HG02798 (cell line): ENCODE measurements at regions not wholly inside any gene's neighbourhood (a gene's known extent, or its start where the extent isn't known, plus 50 kb on each side); places are given as distances from the start of the nearest gene placed in this dataset.

ENCODE experiments used
- ATAC-seq: cut with Tn5 transposase; IDR thresholded peaks from one replicate; pipeline ENCODE4 v1.9.1; 2021; ENCODE audit warnings: mild to moderate bottlenecking; ENCODE audit not compliant: unreplicated experiment, poor library complexity

DNA sequence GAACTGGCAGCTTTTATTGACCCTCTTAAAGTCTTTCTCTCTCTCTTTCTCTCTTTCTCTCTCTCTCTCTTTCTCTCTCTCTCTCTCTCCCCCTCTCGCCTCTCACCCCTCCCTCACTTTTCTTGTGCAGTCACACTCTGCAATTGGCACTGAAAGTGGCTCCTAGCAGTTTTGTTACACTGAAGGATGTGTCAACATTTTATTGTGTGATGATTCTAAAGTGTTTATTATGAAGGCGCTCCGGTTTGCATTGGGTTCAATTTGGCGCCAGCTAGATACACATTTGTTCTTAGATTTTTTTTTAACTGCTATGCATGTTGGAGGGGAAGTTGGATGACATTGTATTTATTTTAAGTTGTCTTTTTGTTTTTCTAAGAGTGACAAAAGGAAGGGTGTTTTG lies 64.0 kb upstream of the CHRM3 start:
- ATAC-seq, result no peak

DNA sequence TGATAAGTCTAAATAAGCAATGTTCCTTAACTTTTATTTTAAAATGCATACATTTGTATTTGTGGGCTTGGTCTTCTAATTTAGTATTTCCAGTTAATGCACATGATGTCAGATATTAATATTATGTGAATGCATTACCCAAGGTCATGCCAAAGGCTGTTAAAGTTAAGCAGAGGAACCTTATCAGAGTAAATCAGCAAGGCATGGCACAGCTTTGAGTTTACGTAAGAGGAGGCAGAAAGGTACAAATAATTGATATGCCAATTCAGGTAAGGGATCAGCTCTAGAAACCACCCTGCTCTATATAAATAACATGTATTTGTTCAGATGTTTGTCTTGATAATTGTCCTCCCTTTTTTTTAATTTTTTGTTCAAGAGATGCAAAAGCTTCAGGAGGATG lies 64.5 kb upstream of the CHRM3 start:
- no peak for ATAC-seq

DNA sequence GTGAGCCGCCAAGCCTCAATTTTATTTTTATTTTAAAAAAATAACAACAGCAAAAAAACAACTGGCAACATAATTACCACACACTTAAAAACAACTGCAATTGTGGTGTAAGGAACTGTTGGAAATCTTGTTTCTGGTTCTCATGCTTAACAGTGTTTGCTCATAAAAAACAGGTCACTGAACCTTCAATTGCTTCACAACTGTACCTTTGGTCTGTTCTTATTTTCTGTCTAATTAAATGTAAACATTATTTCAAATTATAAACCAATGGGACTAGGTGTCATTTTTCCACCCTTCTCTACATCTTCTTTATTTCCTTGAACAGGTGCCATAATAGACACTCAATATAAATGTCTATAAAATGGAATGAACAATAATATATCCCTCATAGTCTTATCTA lies 68.4 kb upstream of the CHRM3 start:
- ATAC-seq, result no peak

GRCh38 chr1:239315631-239316217 lies 70.6 kb upstream of the CHRM3 start:
- no peak for ATAC-seq

DNA sequence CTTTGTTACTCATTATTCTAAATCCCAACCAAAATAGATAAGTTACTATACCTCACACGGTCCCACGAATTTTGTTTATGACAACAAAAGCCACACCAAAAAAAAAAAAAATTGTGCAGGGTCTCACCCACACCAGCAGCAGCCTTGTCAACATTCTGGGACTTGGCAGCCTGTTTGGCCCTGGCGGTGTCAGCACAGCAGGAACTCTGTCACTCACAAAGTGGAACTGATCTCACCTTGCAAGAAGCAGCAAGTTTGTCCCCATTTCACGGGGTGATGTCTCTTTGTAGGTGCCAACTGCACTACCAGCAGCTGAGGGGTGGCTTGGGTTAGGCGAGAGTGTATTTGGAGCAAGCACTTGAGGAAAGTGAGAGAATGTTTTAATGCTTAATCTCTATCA lies 75.0 kb upstream of the CHRM3 start:
- no peak for ATAC-seq

DNA sequence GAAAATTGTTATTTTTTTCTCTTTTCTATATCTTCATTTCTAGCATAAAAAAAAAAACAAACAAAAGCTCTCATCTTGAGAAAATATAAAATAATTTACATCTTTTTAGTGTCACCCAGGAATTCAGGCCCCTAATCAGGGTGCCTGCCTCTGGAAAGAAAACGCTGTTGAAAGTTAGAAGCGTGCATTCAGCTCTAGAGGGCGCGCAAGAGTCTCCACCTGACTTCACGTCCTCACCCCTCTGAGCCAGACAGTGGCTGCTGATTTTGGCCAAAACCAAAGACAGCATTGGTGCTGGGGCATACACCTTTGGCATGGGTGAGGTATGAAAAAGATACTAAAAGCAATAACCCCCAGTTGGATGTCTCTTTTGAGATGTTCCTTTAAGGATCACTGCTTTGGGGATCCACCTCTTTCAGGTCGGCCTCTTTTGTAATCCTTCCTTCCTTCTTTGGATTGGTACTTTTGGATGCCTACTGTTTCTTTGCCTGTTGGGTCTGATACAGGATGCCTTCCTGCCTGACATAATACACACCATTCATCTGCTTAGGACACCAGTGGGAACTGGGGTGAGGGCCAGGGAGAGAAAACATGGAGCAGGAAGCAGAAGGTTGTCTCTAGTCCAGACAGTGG lies 77.6 kb upstream of the CHRM3 start:
- no peak for ATAC-seq

GRCh38 chr1:239307886-239308285 lies 78.5 kb upstream of the CHRM3 start:
- no peak for ATAC-seq

GRCh38 chr1:239306426-239306825 lies 79.9 kb upstream of the CHRM3 start:
- ATAC-seq, result no peak

DNA sequence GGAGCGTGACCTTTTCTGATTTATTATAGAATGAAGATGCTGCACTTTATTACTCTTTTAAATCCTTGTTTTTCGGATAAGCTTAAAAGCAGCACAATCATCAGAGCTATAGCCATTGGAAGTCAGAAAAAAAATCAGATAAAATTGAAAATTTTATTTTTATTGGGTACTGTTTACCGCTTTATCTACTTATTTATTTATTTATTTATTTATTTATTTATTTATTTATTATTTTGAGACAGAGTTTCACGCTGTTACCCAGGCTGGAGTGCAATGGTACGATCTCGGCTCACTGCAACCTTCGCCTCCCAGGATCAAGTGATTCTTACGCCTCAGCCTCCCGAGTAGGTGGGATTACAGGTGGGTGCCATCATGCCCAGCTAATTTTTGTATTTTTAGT lies 83.1 kb upstream of the CHRM3 start:
- ATAC-seq, result no peak

GRCh38 chr1:239302696-239303095 lies 83.7 kb upstream of the CHRM3 start:
- no peak for ATAC-seq

- no peak for ATAC-seq
Observed at GRCh38 chr1:239301251-239301650, 85.1 kb upstream of the CHRM3 start.

- no peak for ATAC-seq
Observed at GRCh38 chr1:239297910-239298309, 88.5 kb upstream of the CHRM3 start.

GRCh38 chr1:239293350-239294110 lies 92.8 kb upstream of the CHRM3 start:
- ATAC-seq, result no peak

DNA sequence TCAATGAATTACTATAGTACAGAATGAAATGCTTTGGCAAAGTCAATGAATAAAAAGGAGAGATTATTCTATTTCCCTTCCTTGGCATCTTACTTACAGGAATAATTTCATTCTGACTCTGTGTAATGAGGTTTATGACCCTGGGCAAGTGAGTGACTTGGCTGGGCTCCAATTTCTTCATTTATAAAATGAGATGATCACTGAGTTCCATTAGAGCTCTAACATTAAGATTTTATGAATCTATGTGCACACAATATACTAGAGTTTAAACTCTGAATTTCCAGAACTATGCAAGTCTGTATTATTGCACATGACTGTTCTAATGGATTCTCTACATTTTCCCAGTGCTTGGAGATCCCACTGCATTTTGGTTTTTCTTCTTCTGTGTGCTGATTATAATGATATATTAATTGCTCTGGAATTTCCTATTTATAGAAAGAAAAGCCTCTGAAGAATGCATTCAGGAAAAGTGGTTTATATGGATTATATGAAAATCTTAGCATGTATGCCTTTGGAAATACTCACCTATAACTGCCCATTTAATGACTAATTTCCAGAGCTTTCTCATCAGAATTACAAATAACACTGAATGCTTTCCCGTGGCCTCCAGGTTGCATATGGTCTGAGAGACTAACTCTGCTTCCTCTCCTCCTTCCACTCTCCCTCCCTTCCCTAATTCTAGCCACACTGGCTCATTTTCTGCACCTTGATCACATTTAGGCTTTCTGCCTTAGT lies 97.4 kb upstream of the CHRM3 start:
- no peak for ATAC-seq

DNA sequence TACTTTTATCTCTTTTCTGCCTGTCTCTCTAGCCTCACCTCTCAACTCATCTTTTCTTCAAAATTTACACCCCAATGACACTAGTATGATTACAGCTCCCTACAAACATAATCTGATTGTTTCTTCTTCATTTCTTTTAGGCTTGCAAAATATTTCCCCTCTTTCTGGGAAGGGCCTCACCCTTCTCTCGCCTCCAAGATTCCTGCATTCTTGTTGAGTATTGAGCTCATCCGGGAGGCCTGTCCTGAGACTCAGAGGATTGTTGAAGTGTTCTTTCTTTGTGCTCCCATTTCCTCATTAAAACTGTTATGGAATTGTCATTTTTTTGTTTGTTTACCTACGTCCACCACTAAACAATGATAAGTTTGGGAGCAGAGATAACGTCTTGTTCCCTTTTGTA lies 99.1 kb upstream of the CHRM3 start:
- ATAC-seq, result no peak

- no peak for ATAC-seq
Observed at GRCh38 chr1:239283216-239283615, 103.2 kb upstream of the CHRM3 start.

GRCh38 chr1:239282411-239282810 lies 104.0 kb upstream of the CHRM3 start:
- no peak for ATAC-seq

- no peak for ATAC-seq
Observed at GRCh38 chr1:239276051-239276450, 110.3 kb upstream of the CHRM3 start.

DNA sequence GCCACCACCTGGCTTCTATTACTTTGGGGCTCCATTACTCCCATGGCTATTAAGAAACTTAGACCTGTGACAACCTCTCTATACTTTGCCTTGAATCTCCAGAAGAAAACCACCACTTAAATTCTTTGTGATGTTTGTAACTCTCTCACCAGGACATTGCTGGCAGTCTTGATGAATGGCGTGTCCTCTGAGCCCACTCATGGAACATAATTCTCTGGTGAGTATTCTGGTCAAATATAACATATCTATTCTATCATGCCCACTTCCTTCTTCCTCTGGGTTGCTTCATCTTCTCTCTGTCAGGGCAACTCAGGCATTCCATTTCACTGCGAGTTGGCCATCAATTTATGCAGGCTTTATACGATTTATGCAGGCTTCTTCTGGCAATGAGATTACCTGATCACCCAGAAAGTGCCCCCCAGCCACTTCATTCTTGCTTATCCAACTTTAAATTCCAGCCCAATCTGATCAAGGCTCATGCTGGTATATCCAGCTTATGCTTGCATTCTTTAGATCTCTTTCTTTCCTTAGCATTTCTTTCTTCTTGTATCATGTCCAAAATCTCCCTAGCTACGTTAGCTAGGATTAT lies 112.0 kb upstream of the CHRM3 start:
- no peak for ATAC-seq

GRCh38 chr1:239270509-239270908 lies 115.9 kb upstream of the CHRM3 start:
- no peak for ATAC-seq

DNA sequence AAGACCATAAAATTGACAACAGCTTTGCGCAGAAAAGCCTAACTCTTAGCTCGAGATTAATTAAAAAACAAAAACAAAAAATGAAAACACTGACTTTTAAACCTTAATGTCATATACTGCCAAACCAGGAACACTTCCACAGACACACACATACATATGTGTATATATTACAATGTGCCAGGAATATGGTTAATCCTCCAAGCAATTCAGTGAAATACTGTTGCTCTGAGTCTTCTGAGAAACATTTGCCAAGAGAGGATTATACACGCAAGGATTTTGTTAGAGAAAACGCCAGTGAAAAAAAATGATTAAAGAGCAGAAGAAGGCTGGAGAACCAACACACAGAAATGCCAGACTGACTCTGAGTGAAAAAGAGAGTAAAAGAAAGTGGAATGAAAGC lies 116.7 kb upstream of the CHRM3 start:
- ATAC-seq, result no peak
